Limb (tissue), 2 donors: ENCODE measurements at regions not wholly inside any gene's neighbourhood (a gene's known extent, or its start where the extent isn't known, plus 50 kb on each side); places are given as distances from the start of the nearest gene placed in this dataset.
"Not testable (repeated sequence)": the region's sequence is repeated elsewhere in the genome, so short reads cannot be mapped to it uniquely, and the experiment has no call there.

Experiments
- DNase-seq, 2 donors: peaks; one replicate each; pipeline ENCODE4 v3.0.0-alpha.2; 2016; ENCODE audit errors: extremely low spot score in 2 of 2

DNA sequence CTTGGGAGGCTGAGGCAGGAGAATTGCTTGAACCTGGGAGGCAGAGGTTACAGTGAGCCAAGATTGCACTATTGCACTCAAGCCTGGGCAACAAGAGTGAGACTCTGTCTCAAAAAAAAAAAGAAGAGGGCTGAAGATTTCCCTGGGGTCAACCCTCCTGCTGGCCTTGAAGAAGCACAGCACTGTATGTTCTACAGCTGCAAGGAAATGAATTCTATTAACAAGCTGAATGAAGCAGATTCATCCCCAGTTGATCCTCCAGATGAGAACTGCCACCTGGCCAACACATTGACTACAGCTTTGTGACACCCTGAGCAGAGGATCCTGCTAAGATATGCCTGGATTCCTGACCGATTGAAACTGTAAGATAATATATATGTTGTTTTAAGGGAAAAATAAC lies 129.5 kb downstream of the ADSS2 start:
- DNase-seq: no peak

DNA sequence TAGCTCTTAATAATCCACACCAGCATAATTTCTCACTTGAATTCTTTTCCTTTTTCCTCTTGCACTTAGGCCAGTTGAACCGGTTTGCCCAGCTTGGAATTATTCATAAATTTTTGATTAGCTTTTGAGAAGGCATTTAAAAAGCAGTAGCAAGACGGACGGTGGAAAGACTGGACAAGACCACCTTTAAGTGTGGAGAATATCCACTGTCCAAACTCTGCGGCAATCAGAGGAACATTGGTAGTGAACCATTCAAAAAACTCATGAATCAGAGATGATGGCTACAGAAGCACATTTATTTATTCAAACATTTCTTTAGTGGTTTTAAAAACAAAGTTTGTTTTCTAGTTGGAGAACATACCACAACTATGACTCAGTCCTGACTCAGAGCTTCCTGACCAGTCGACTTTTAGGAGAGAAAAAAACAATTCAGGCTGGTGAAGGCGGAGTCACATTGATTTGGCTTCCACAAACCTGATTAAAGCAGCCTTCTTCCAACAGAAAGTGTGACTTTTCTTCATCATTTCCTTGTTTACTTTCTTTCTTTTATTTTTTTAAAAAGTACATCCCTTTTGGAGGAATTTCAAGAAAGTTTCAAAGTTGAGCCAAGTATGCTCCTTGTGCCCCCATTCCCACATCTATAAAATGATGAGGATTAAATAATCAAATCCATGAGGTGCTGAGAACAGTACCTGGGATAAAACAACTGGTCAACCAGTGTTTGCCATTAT lies 128.8 kb downstream of the ADSS2 start:
- no peak for DNase-seq

DNA sequence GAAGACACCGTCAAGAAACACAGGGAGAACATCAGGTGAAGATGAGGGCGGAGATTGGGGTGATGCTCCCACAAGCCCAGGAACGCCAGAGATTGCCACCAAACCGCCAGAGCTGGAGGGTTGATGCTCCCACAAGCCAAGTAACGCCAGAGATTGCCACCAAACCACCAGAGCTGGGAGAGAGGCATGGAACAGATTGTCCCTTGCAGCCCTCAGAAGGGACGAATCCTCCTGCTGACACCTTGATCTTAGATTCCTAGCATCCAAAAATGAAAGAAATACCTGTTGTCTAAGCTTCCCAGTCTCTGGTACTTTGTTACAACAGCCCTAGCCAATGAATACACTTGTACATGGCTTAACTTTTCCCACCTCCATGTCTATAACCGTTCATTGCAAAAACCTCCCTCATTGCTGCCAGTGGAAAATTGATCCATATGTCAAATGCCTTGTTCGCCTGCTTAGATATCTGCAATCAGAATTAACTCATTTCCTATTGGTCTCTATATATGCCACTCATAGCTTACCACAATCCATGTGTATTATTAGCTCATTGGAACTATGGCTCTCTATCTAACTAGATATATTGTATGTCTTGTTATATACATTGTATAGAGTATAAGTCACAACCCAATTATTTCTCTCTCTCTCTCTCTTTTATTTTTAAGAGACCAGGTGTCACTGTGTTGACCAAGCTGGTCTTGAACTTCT lies 127.4 kb downstream of the ADSS2 start:
- DNase-seq: no peak

DNA sequence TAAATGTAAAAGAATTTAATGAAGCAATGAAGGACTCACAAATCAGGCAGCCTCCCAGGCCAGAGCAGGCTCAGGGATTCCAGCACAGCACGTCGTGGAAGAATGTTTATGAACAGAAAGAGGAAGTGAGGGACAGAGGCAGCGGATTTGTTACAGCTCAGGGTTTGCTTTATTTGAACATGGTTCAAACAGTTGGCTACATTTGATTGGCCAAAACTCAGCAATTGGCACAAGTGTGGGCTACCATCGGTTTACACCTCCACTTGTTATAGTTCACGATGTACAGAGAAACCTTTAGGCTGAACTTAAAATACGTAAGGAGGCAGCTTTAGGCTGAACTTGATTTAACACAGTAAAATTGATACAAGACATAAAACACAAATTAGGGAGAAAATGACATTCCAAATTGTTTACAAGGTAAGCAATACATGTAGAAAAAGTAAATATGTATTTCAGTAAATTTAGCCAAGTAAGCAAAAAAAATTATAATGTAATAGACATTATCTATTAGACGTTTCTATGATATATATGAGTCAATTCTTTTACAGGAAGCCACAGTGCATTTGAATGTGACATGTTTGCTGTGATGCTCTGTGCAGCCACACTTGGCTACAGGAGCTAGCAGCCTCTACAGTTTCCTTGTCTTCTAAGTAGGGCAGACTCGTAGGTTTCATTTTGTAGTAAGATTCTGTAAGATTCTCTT lies 126.5 kb downstream of the ADSS2 start:
- DNase-seq: no peak

DNA sequence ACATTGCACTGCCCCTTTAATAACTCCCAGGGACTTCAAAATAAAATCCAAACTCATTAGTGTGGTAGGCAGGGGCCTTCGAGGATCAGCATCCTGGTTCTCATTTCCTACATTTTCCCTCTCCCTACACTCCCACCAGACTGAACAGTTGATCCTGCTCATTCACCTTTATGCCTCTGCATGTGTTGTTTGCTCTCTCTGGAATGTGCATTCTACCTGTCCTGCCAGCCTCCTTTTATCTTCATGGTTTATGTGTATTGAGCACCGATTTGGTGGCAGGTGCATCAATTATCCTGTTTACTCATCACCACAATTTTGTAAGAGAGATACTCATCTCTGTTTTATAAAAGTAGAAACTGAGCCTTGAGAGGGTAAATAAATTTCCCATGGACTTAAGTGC lies 125.0 kb downstream of the ADSS2 start:
- no peak for DNase-seq

DNA sequence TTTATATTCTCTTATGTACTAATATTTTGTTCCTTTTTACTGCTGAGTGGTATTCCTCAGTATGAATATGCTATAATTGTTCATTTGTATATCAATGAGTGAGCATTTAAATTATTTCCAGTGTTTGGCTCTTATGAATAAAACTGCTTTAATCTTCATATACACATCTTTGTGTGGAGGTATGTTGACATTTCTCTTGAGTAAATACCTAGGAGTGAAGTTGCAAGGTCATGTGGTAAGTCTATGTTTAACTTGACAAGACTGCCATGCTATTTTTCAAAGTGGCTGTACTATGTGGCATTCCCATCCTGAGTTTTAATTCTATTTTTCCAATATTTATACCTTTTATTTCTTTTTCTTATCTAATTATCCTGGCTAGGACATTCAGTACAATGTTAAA lies 124.2 kb downstream of the ADSS2 start:
- no peak for DNase-seq

DNA sequence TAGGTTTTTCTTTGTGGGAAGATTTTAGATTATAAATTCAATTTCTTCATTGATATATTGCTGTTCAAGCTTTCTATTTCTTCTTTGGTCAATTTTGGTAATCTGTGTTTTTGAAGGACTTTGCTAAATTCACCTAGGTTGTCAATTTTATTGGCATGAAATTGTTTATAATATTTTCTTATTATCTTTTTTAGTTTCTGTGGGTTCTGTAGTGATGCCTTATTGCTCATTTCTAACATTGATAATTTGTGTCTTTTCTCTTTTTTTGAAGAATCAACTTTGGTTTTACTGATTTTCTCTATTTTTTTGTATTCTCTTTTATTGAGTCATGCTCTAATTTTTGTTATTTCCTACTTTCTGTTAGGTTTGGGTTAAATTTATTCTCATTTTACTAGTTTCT lies 123.2 kb downstream of the ADSS2 start:
- DNase-seq: no peak

DNA sequence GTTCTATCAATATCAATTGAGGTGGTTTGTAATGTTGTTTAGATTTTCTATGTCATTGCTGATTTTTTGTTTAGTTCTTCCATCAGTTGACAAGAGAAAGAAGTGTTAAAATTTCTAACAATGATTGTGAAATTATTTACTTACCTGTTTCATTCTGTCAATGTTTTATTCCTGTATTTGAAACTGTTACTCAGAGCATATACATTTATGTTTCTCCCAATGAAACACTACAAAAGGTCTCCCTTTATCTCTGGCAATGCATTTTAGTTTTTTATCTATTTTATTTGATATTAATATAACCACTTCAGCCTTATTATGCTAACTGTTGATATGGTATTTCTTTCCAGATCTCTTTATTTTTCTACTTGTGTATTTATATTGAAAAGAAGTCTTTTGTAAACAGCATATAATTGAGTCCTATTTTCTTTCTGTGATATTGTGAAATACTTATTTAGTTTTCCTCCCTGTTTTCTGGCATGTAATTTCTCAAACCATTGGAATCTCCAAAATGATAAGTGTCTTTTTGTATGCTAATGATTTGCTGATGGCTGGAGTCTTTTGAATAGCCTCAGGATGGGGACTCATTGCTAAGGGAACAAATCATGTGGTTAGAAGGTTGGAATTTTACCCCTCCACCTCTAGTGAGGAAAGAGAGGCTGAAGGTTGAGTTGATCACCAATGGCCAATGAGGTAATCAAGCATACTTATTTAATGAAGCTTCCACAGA lies 122.0 kb downstream of the ADSS2 start:
- no peak for DNase-seq

DNA sequence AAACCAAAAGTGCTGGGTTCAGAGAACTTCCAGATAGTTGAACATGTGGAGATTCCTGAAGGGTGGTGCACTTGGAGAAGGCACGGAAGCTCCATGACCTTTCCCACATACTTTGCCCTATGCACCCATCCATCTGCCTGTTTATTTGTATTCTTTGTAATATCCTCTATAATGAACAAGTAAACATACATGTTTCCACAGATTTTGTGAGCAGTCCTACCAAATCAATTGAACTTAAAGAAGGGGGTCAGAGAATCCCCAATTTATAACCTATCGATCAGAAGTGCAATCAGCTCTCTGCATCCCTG lies 121.4 kb downstream of the ADSS2 start:
- no peak for DNase-seq

DNA sequence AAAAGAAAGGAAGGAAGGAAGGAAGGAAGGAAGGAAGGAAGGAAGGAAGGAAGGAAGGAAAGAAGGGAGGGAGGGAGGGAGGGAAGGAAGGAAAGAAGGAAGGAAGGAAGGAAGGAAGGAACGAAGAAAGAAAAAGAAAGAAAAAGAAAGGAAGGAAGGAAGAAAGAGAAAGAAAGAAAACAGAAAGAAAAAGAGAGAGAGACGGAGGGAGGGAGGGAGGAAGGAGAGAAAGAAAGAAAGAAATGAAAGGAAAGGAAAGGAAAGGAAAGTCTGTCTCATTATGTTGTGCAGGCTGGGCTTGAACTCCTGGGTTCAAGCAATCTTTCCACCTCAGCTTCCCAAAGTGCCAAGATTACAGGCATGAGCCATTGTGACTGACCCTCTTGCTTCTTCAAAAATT lies 118.9 kb downstream of the ADSS2 start:
- not testable (repeated sequence) for DNase-seq

DNA sequence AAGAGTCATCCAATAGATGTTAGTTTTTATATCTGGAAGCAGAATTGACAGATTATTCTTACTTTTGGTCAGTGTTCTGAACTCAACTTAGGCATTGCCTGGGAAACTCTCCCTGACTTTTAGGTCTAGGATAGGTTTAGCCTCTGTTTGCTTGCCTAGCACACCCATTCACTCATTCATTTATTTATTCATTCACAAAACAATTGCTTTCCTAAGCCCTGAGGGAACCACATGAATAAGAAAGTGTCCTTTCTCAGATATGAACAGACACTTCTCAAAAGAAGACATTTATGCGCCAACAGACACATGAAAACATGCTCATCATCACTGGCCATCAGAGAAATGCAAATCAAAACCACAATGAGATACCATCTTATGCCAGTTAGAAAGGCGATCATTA lies 117.4 kb downstream of the ADSS2 start:
- not testable (repeated sequence) for DNase-seq

DNA sequence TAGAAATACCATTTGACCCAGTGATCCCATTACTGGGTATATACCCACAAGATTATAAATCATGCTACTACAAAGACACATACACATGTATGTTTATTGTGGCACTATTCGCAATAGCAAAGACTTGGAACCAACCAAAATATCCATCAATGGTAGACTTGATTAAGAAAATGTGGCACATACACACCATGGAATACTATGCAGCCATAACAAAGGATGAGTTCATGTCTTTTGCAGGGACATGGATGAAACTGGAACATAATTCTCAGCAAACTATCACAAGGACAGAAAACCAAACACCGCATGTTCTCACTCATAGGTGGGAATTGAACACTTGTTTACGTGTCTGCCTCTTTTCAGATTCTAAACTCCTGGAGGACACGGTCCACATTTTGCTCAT lies 116.9 kb downstream of the ADSS2 start:
- not testable (repeated sequence) for DNase-seq

DNA sequence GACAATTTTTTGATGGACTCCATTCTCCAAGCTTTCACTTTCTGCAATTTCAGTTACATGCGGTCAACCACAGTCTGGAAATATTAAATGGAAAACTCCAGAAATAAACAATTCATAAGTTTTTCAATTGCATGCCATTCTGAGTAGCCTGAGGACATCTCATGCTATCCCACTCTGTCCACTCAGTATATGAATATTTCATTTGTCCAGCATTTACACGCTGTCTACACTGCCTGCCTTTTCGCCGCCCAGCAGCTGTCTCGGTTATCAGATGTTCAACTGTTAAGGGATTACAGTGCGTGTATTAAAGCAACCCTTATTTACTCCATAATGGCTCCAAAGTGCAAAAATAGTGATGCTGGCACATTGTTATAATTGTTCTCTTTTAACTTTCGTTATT lies 116.3 kb downstream of the ADSS2 start:
- no peak for DNase-seq

DNA sequence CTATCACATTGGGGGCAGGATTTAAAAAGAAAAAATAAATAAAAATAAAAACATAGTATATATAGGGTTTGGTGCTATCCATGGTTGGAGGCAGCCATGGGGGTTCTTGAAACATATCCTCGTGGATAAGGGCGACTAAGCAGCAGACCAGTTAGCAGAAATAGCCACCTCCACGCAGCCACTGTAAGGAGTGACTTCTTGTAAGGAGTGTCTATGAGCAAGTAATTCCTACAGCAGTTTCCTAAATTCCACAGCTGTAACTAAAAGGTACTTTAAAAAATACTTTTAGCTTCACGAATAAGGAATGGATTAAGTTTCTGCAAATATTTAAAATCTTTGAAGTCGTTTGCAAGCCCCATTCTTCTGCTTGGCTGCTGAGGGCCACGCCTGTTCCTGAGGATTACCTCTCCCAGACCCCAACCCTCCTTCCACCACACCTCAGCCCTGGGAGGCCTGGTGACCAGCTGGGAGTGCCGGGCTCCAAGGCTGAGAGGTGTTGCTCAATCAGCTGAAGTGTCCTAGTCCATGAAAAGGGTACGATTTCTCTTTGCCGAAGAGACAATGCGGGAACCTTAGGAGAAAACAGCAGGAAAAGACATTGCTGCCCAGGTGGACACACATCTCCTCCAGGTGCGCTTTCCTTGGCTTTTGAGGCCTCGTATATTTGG lies 115.3 kb downstream of the ADSS2 start:
- DNase-seq: no peak

DNA sequence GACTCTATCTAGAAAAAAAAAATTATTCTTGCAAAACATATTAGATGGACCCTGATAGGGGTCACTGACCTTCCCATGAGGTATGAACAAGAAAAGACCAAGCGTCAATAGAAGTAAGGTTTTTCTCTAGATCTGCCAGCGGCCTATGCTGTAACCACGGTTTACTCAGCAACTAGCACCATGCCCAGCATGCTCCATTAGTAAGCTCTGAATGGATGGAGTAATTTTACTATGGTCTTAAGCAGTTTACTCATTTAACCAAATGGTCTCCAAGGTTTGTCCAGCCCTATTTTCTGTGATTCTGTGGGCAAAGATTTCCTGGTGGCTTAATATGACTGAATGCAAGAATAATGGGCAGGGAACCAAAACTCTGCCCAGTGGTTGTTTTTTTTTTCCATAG lies 113.9 kb downstream of the ADSS2 start:
- DNase-seq: no peak

DNA sequence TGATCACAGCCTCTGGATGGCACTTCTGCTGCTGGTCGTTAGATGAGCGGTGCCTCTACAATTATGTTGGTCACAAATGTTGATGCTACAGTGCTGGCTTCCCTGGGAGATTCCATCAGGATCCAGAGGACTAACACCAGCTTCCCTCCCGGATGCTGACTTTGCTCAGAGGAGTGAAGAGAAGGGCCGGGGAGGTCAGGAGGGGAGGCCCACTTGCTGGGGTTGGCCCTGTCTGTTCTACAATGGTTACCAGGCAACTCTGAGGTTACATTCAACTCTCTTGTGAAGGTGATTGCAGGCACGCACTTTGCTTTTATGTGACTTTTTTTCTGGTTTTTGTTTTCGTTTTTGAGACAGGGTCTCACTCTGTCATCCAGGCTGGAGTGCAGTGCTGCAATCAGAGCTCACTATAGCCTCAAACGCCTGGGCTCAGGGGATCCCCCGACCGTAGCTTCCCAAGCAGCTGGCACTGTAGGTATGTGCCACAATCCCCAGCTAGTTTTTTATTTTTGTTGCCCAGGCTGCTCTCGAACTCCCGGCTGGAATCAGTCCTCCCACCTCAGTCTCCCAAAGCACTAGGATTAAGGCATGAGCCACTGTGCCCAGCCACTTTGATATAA lies 112.5 kb downstream of the ADSS2 start:
- DNase-seq: no peak

DNA sequence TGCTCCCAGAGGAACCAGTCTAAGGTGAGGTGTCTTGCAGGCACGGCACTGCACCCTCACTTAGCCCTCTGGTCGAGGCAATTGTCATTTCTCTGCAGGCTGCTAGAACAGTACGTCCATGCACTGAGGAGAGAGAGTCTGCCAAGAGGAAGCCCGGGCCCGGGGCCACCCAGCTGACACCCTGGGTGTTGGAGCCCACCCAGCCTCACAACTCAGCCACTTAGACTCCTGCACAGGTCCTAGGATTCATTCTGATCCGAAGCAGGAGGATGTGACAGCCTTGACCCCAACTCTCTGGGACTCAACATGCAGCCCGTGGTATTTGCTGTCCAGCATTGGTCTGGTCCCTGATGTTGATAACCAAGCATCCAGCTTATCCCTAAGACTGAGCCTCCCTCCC lies 111.9 kb downstream of the ADSS2 start:
- DNase-seq: no peak

DNA sequence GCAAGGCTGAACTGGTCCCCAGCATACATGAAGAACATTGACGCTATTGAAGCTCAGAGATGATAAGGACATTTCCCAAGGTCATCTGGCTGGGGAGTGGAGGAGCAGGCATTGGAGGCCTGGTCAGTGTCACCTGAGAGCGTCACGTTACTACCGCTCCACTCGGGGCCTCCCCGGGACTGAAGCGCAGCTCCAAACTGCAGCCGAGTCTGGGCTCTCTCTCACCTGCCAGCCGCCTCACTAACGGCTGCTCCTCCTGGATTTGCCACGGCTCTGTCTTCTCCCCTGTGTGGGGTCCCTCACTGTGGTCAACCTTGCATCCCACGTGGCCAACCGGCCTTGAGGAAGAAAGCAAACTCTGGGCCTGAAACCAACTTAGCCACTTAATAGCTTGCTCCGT lies 111.3 kb downstream of the ADSS2 start:
- DNase-seq: no peak

DNA sequence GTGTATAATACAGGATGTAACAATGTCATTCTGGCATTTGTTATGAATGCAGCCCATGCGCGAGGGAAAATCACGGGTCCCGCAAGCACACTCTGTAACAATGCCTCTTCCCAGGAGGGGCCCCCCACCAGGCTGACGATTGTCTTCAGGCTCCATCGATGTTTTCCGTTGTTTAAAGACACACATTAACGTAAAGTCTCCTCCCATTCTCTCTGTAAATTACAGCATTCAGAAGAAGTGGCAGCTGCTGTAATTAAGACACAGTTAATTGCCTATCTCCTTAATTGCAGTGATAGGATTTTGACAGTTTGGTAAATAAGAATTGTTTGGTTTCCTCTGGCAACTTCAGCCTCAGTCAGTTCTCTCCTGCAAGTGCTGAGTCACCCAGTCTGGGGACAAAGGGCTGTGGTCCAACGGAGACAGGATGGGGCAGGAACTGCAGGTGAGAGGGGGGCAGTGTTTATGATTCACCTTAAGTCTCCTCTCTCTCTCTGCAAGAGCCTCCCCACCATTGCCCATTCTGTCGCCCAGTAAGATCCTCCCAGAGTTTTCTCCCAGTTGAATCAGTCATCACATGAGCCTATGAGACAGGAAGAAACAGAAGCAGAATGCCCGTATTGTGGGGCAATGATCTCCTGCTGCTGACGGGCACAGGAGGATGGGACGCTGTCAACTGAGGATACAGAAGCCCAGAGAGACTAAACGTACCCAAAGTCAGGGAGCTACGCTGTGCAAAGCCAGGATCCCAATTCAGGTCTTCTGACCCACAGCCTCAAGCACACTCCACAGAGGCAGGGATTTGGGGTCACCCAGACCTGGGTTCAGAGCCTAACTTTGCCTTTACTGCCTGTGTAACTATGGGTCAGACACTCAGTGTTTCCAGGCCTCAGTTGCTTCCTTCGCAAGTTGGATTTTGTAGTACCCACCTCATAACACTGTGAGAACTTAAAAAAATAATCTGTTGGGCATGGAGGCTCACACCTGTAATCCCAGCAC lies 110.0 kb downstream of the ADSS2 start:
- no peak for DNase-seq

DNA sequence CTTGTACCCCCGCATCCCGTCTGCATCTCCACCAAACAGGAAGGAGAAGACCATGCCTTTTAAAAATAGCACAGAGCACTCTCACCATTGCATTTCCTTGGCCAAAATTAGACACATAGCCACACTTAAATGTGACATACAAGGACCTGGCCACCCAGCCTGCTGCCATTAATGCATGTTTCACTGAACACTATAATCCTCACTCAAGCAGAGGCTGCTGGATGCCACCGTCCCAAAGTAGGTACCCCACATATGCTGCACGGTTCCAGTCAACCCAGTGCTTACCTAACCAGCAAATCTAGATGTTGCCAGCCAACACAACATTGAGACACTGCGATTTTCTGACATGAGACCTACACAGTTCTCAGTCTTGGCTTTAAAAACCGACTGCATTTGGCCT lies 107.7 kb downstream of the ADSS2 start:
- no peak for DNase-seq
